ENCODE measurements at regions not wholly inside any gene's neighbourhood (a gene's known extent, or its start where the extent isn't known, plus 50 kb on each side); places are given as distances from the start of the nearest gene placed in this dataset.

GRCh38 chr1:57872913-57873312, 449.1 kb upstream of the DAB1 start:
- TF ChIP-seq YY1 (IDR thresholded peaks at IDR 0.05; ENCODE audit: low read depth) (no peak), RAD21 (IDR thresholded peaks at IDR 0.05; ENCODE audit: low read depth) (no peak), CREB1 (IDR thresholded peaks at IDR 0.05; ENCODE audit: low read depth) (no peak), EGR1 (IDR thresholded peaks at IDR 0.05) (no peak), ZBTB7A (IDR thresholded peaks at IDR 0.05; ENCODE audit: low read depth) (no peak), FOXM1 (IDR thresholded peaks at IDR 0.05; ENCODE audit: borderline replicate concordance, low read depth) (no peak), REST (IDR thresholded peaks at IDR 0.05; ENCODE audit: low read depth) (no peak), CEBPB (IDR thresholded peaks at IDR 0.05) (no peak), TEAD4 (IDR thresholded peaks at IDR 0.05) (no peak), EP300 (IDR thresholded peaks at IDR 0.05; ENCODE audit: borderline replicate concordance) (no peak), MAX (IDR thresholded peaks at IDR 0.05) (no peak), TCF12 (IDR thresholded peaks at IDR 0.05; ENCODE audit: low read depth) (no peak), TAF1 (IDR thresholded peaks at IDR 0.05; ENCODE audit: low read depth) (no peak), NFIC (IDR thresholded peaks at IDR 0.05) (no peak)

- TF ChIP-seq EP300 (IDR thresholded peaks at IDR 0.05; ENCODE audit: borderline replicate concordance) (no peak), USF1 (IDR thresholded peaks at IDR 0.05) (no peak), TCF12 (IDR thresholded peaks at IDR 0.05; ENCODE audit: low read depth) (no peak)
These were observed 445.0 kb upstream of the DAB1 start for GRCh38 chr1:57868908-57869307.

- no peak for TF ChIP-seq TCF12 (IDR thresholded peaks at IDR 0.05; ENCODE audit: low read depth)
- no peak for TF ChIP-seq NFIC (IDR thresholded peaks at IDR 0.05)
These were observed 444.4 kb upstream of the DAB1 start for GRCh38 chr1:57868239-57868638.

- TF ChIP-seq TEAD4 (IDR thresholded peaks at IDR 0.05) (no peak), FOXM1 (IDR thresholded peaks at IDR 0.05; ENCODE audit: borderline replicate concordance, low read depth) (no peak), EGR1 (IDR thresholded peaks at IDR 0.05) (no peak), MAX (IDR thresholded peaks at IDR 0.05) (no peak), YY1 (IDR thresholded peaks at IDR 0.05; ENCODE audit: low read depth) (no peak), RAD21 (IDR thresholded peaks at IDR 0.05; ENCODE audit: low read depth) (no peak), EP300 (IDR thresholded peaks at IDR 0.05; ENCODE audit: borderline replicate concordance) (no peak), CEBPB (IDR thresholded peaks at IDR 0.05) (no peak), REST (IDR thresholded peaks at IDR 0.05; ENCODE audit: low read depth) (no peak), TCF12 (IDR thresholded peaks at IDR 0.05; ENCODE audit: low read depth) (no peak), CREB1 (IDR thresholded peaks at IDR 0.05; ENCODE audit: low read depth) (no peak), TAF1 (IDR thresholded peaks at IDR 0.05; ENCODE audit: low read depth) (no peak), ZBTB7A (IDR thresholded peaks at IDR 0.05; ENCODE audit: low read depth) (no peak), NFIC (IDR thresholded peaks at IDR 0.05) (no peak), USF1 (IDR thresholded peaks at IDR 0.05) (no peak)
These were observed 443.1 kb upstream of the DAB1 start for GRCh38 chr1:57866998-57867397.

GRCh38 chr1:57860931-57861565, 437.2 kb upstream of the DAB1 start:
- no peak for TF ChIP-seq NFIC (IDR thresholded peaks at IDR 0.05)
- TF ChIP-seq CREB1 (IDR thresholded peaks at IDR 0.05; ENCODE audit: low read depth): no peak
- TF ChIP-seq FOXM1 (IDR thresholded peaks at IDR 0.05; ENCODE audit: borderline replicate concordance, low read depth): no peak
- no peak for TF ChIP-seq YY1 (IDR thresholded peaks at IDR 0.05; ENCODE audit: low read depth)
- no peak for TF ChIP-seq TCF12 (IDR thresholded peaks at IDR 0.05; ENCODE audit: low read depth)
- no peak for TF ChIP-seq EP300 (IDR thresholded peaks at IDR 0.05; ENCODE audit: borderline replicate concordance)
- no peak for TF ChIP-seq ZBTB7A (IDR thresholded peaks at IDR 0.05; ENCODE audit: low read depth)
- TF ChIP-seq RAD21 (IDR thresholded peaks at IDR 0.05; ENCODE audit: low read depth): no peak
- no peak for TF ChIP-seq REST (IDR thresholded peaks at IDR 0.05; ENCODE audit: low read depth)
- no peak for TF ChIP-seq USF1 (IDR thresholded peaks at IDR 0.05)
- no peak for TF ChIP-seq MAX (IDR thresholded peaks at IDR 0.05)
- no peak for TF ChIP-seq TEAD4 (IDR thresholded peaks at IDR 0.05)
- no peak for TF ChIP-seq CEBPB (IDR thresholded peaks at IDR 0.05)
- no peak for TF ChIP-seq TAF1 (IDR thresholded peaks at IDR 0.05; ENCODE audit: low read depth)
- no peak for TF ChIP-seq EGR1 (IDR thresholded peaks at IDR 0.05)

All from Ishikawa (cell line).